ENCODE measurements at regions not wholly inside any gene's neighbourhood (a gene's known extent, or its start where the extent isn't known, plus 50 kb on each side); places are given as distances from the start of the nearest gene placed in this dataset.
"Not testable (repeated sequence)": the region's sequence is repeated elsewhere in the genome, so short reads cannot be mapped to it uniquely, and the experiment has no call there.

GRCh38 chrX:44765556-44765955, 78.3 kb upstream of the DUSP21 start:
- DNase-seq (ENCODE audit: low read depth): no peak
- TF ChIP-seq CTCF (IDR thresholded peaks at IDR 0.05; ENCODE audit: insufficient read depth, low read depth, low read length): no peak
- H3K4me3 ChIP-seq (ENCODE audit: low read depth, low read length): no peak overlapping the region

- no peak for TF ChIP-seq CTCF (IDR thresholded peaks at IDR 0.05; ENCODE audit: insufficient read depth, low read depth, low read length)
- DNase-seq (ENCODE audit: low read depth): peak; percentile 9
- H3K4me3 ChIP-seq (ENCODE audit: low read depth, low read length): no peak overlapping the region
These were observed 95.9 kb upstream of the DUSP21 start for GRCh38 chrX:44747969-44748368.

- H3K4me3 ChIP-seq (ENCODE audit: low read depth, low read length): no peak overlapping the region
- no peak for TF ChIP-seq CTCF (IDR thresholded peaks at IDR 0.05; ENCODE audit: insufficient read depth, low read depth, low read length)
These were observed 96.5 kb upstream of the DUSP21 start for GRCh38 chrX:44747317-44747716.

GRCh38 chrX:44744799-44745198, 99.0 kb upstream of the DUSP21 start:
- TF ChIP-seq CTCF (IDR thresholded peaks at IDR 0.05; ENCODE audit: insufficient read depth, low read depth, low read length): no peak
- DNase-seq (ENCODE audit: low read depth): no peak
- H3K4me3 ChIP-seq (ENCODE audit: low read depth, low read length): no peak overlapping the region

More at GRCh38 chrX:44747317-44747716, 96.5 kb upstream of the DUSP21 start:
- DNase-seq (ENCODE audit: low read depth): no peak

GRCh38 chrX:44742480-44743155, 101.2 kb upstream of the DUSP21 start:
- DNase-seq (ENCODE audit: low read depth): no peak
- H3K4me3 ChIP-seq (ENCODE audit: low read depth, low read length): no peak overlapping the region
- TF ChIP-seq CTCF (IDR thresholded peaks at IDR 0.05; ENCODE audit: insufficient read depth, low read depth, low read length): no peak

GRCh38 chrX:44741859-44742258, 102.0 kb upstream of the DUSP21 start:
- not testable (repeated sequence) for DNase-seq (ENCODE audit: low read depth); H3K4me3 ChIP-seq (ENCODE audit: low read depth, low read length)

- not testable (repeated sequence) for DNase-seq (ENCODE audit: low read depth)
These were observed 102.4 kb upstream of the DUSP21 start for GRCh38 chrX:44741458-44741857.

GRCh38 chrX:44735498-44735897, 108.3 kb upstream of the DUSP21 start:
- no peak overlapping the region for H3K4me3 ChIP-seq (ENCODE audit: low read depth, low read length)
- DNase-seq (ENCODE audit: low read depth): no peak
- TF ChIP-seq CTCF (IDR thresholded peaks at IDR 0.05; ENCODE audit: insufficient read depth, low read depth, low read length): no peak

More at GRCh38 chrX:44741458-44741857, 102.4 kb upstream of the DUSP21 start:
- H3K4me3 ChIP-seq (ENCODE audit: low read depth, low read length): not testable (repeated sequence)

Data from fibroblast of villous mesenchyme (primary cell).